Naive thymus-derived CD4-positive, alpha-beta T cell (primary cell): ENCODE measurements at regions not wholly inside any gene's neighbourhood (a gene's known extent, or its start where the extent isn't known, plus 50 kb on each side); places are given as distances from the start of the nearest gene placed in this dataset.
"Not testable (repeated sequence)": the region's sequence is repeated elsewhere in the genome, so short reads cannot be mapped to it uniquely, and the experiment has no call there.

Experiments used
- ATAC-seq: fragments of 150-1000 bp; cut with Tn5 transposase; 2 replicates; pipeline ENCODE4 v1.10.0; 2021; ENCODE audit warnings: mild to moderate bottlenecking, moderate library complexity
- CTCF ChIA-PET: fragments of 350-600 bp; sonication (Branson Sonifier 250); formaldehyde crosslinking; loops from one replicate; lab custom pipeline; 2021; ENCODE audit warnings: antibody characterized with exemption; lab: Charles Lee
- POLR2A ChIA-PET: fragments of 350-600 bp; sonication (Branson Sonifier 250); formaldehyde crosslinking; loops from one replicate; lab custom pipeline; 2021; ENCODE audit warnings: antibody characterized with exemption, inconsistent platforms; lab: Charles Lee
- DNase-seq, 9 donors: peaks; one replicate each; pipeline versions ENCODE4 v3.0.0 to v3.0.0-alpha.2; 2020 to 2022; ENCODE audit warnings: mixed read lengths in 1 of 9
- H3K27ac ChIP-seq: one replicate; pipeline ENCODE4 v1.7.0; 2013; ENCODE audit warnings: mild to moderate bottlenecking, low read depth, low read length, moderate library complexity
- H3K27me3 ChIP-seq, 2 donors: one replicate each; pipeline ENCODE4 v1.7.0; 2013; ENCODE audit warnings: low read length in 2 of 2, mild to moderate bottlenecking in 2 of 2, moderate library complexity in 2 of 2; ENCODE audit not compliant: control insufficient read depth in 2 of 2, insufficient read depth in 2 of 2
- H3K36me3 ChIP-seq, 3 experiments: 1 replicate in 2 of 3; 2 replicates in 1 of 3; pipeline ENCODE4 v1.7.0; 2013; ENCODE audit warnings: low read length in 3 of 3, mild to moderate bottlenecking in 3 of 3, moderate library complexity in 1 of 3; ENCODE audit not compliant: insufficient read depth in 3 of 3, control insufficient read depth in 2 of 3
- H3K4me1 ChIP-seq, 2 donors: one replicate each; pipeline ENCODE4 v1.7.0; 2013; ENCODE audit warnings: low read length in 2 of 2, mild to moderate bottlenecking in 2 of 2, moderate library complexity in 1 of 2; ENCODE audit not compliant: control insufficient read depth in 2 of 2, insufficient read depth in 2 of 2
- H3K4me3 ChIP-seq: 2 replicates; pipeline ENCODE4 v1.7.0; 2013; ENCODE audit warnings: mild to moderate bottlenecking, low read length
- H3K9me3 ChIP-seq, 3 experiments: 1 replicate in 2 of 3; 2 replicates in 1 of 3; pipeline ENCODE4 v1.7.0; 2013; ENCODE audit warnings: low read length in 3 of 3; ENCODE audit not compliant: control insufficient read depth in 2 of 3
- H3K27ac Mint-ChIP-seq, 9 donors: one replicate each; pipeline ENCODE4 v1.8.0; 2020 to 2022; ENCODE audit warnings: mixed read lengths in 9 of 9, mild to moderate bottlenecking in 8 of 9, moderate library complexity in 5 of 9, inconsistent platforms in 2 of 9
- H3K27me3 Mint-ChIP-seq, 5 donors: one replicate each; pipeline ENCODE4 v1.8.0; 2021 to 2022; ENCODE audit warnings: mixed read lengths in 5 of 5, mild to moderate bottlenecking in 1 of 5
- H3K36me3 Mint-ChIP-seq, 5 donors: one replicate each; pipeline ENCODE4 v1.8.0; 2020 to 2022; ENCODE audit warnings: mixed read lengths in 5 of 5, mild to moderate bottlenecking in 3 of 5, inconsistent platforms in 1 of 5
- H3K4me1 Mint-ChIP-seq, 7 donors: one replicate each; pipeline ENCODE4 v1.8.0; 2020 to 2022; ENCODE audit warnings: mixed read lengths in 7 of 7, mild to moderate bottlenecking in 3 of 7, inconsistent platforms in 1 of 7
- H3K4me3 Mint-ChIP-seq, 10 donors: one replicate each; pipeline ENCODE4 v1.8.0; 2020 to 2022; ENCODE audit warnings: mild to moderate bottlenecking in 10 of 10, mixed read lengths in 10 of 10, moderate library complexity in 6 of 10, inconsistent platforms in 2 of 10
- H3K9me3 Mint-ChIP-seq, 11 donors: one replicate each; pipeline ENCODE4 v1.8.0; 2020 to 2022; ENCODE audit warnings: mixed read lengths in 11 of 11, mild to moderate bottlenecking in 4 of 11, inconsistent platforms in 1 of 11, moderate library complexity in 1 of 11
- intact Hi-C, 2 donors: fragments of 100-400 bp; cut with micrococcal nuclease; formaldehyde crosslinking; loops; one replicate each; pipeline ENCODE4 v1.15.1; 2023

DNA sequence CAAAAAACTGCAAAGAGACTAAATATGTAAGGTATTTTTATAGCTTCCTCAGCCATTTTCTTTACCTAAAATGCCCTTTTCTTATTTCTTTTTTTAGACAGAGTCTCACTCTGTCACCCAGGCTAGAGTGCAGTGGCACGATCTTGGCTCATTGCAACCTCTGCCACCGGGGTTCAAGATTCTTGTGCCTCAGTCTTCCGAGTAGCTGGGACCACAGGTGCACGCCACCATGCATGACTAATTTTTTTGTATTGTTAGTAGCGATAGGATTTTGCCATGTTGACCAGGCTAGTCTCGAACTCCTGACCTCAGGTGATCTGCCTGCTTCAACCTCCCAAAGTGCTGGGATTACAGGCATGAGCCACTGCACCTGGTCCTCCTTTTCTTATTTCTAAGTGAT, 99.4 kb upstream of the CHD1 start:
- Mint-ChIP-seq H3K27ac (peak overlapping the region in 6 of 9 donors; percentile 7 to 89 (median 44)), H3K4me3 (peak overlapping the region in 9 of 10 donors; percentile 0 to 81 (median 33)), H3K4me1 (peaks cover 25 to 69% (median 59%) of the 10 kb centered on the region in 7 donors)
- H3K36me3 ChIP-seq, H3K36me3 Mint-ChIP-seq, H3K27ac ChIP-seq, H3K27me3 Mint-ChIP-seq, H3K27me3 ChIP-seq, H3K9me3 Mint-ChIP-seq, intact Hi-C loops, ATAC-seq, DNase-seq, H3K4me3 ChIP-seq, H3K9me3 ChIP-seq: not testable (repeated sequence)
- POLR2A ChIA-PET = interaction anchor here (1.3 to 5.2 kb wide), 4 partner anchors 9 to 100 kb away, joined by 4 to 56 read pairs (median 20); partner anchors contain the start of gene CHD1
- peaks cover 14 to 22% of the 10 kb centered on the region in 2 donors for H3K4me1 ChIP-seq
- CTCF ChIA-PET = interaction anchor here (0.6 to 1.3 kb wide), 2 partner anchors 9 to 115 kb away, joined by 3 read pairs; no protein-coding TSS in a partner anchor

DNA sequence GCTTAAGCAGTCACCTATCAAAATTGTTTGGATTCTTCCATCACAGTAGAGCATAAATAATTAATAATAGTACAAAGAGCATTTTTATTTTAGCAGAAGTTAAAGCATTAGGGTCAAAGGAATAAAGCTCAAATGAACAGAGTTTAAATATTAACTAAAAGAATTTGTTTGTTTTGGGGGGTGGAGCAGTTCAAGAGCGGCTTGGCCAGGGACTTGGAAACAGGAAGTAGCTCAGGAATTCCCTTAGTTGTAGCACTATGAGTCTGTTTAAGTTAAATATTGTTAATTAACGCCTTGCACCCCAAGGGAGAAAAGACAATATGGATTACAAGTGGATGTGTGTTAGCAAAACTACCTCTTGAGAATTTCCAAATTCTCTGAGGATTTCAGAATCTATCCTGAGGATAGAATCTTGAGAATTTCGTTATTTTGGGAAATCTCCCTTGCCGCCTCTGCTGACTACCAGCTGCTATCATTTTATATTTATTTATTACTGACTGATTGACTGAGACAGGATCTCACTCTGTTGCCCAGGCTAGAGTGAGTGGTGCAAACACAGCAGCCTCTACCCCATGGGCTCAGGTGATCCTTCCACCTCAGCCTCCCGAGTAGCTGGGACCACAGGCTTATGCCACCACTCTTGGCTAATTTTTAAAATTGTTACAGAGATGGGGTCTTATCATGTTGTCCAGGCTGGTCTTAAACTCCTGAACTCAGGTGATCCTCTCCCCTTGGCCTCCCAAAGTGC, 96.7 kb upstream of the CHD1 start:
- Mint-ChIP-seq H3K9me3 (no peaks in the 10 kb centered on the region), H3K27me3 (peaks cover 0 to 2% (median 0%) of the 10 kb centered on the region in 5 donors), H3K27ac (peak overlapping the region in 1 of 9 donors; percentile 83), H3K36me3 (no peaks in the 10 kb centered on the region), H3K4me1 (peaks cover 14 to 43% (median 36%) of the 10 kb centered on the region in 7 donors), H3K4me3 (no peak overlapping the region)
- DNase-seq = no peak
- Histone ChIP-seq H3K4me1 (peaks cover 5 to 11% of the 10 kb centered on the region in 2 donors), H3K27me3 (no peaks in the 10 kb centered on the region), H3K36me3 (no peaks in the 10 kb centered on the region), H3K27ac (no peak overlapping the region), H3K4me3 (no peak overlapping the region), H3K9me3 (no peaks in the 10 kb centered on the region)
- no peak for ATAC-seq
- ChIA-PET POLR2A (interaction anchor here (1.5 to 5.2 kb wide), 3 partner anchors 13 to 97 kb away, joined by 3 to 56 read pairs (median 36); partner anchors contain the start of gene CHD1), CTCF (interaction anchor here (1.0 to 1.1 kb wide), 2 partner anchors 13 to 37 kb away, joined by 3 to 4 read pairs; no protein-coding TSS in a partner anchor)
- intact Hi-C loops = no loop called here

DNA sequence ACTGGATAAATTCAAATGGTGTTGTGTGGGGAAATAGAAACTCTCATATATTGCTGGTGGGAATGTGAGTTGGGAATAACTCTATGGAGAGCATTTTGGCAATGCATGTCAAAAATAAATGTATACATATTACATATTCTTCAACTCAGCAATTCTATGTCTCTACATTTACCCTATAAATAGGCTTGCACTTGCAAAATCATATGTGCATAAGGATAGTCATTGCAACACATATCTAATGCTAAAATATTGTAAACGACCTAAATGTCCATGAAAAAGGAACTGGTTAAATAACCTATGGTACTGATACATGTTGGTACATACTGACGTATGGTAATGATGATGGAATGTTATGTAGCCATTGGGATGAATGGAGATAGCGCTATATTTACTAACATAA, 94.5 kb upstream of the CHD1 start:
- H3K27ac ChIP-seq = no peak overlapping the region

DNA sequence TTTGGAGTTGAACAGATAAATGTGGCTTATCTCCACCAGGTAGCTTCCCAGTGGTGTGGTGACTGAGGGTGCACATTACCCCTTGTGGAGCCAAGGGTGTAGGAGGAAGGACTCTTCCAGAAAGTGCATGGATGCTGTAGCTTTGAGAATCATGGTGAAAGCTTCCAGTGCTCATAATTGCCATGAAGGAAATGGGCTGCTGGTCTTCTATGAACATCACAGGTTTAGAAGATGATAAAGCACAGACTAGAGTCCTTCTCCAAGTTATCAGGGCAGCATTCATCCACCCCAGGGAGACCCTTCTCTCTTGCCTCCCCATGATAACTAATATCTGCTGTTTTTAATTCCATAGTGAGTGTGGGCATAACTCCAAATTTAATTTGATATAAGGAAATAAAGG, 93.4 kb upstream of the CHD1 start:
- no peak overlapping the region for H3K4me3 Mint-ChIP-seq
- no peaks in the 10 kb centered on the region for H3K9me3 Mint-ChIP-seq
- CTCF ChIA-PET = no interaction called here
- Histone ChIP-seq H3K9me3 (no peaks in the 10 kb centered on the region), H3K36me3 (no peaks in the 10 kb centered on the region), H3K27ac (no peak overlapping the region), H3K4me1 (peaks cover 0 to 6% of the 10 kb centered on the region in 2 donors), H3K4me3 (no peak overlapping the region), H3K27me3 (no peaks in the 10 kb centered on the region)
- intact Hi-C loops = no loop called here
- H3K4me1 Mint-ChIP-seq = peaks cover 1 to 18% (median 14%) of the 10 kb centered on the region in 7 donors
- POLR2A ChIA-PET = no interaction called here
- H3K27me3 Mint-ChIP-seq = peaks cover 0 to 2% (median 0%) of the 10 kb centered on the region in 5 donors
- no peak for DNase-seq
- no peak overlapping the region for H3K27ac Mint-ChIP-seq
- no peak for ATAC-seq
- no peaks in the 10 kb centered on the region for H3K36me3 Mint-ChIP-seq

More for the DNA sequence above, 94.5 kb upstream of the CHD1 start:
- Mint-ChIP-seq H3K9me3 (no peaks in the 10 kb centered on the region), H3K27ac (no peak overlapping the region), H3K4me1 (peaks cover 10 to 29% (median 24%) of the 10 kb centered on the region in 7 donors), H3K4me3 (no peak overlapping the region), H3K27me3 (peaks cover 0 to 2% (median 0%) of the 10 kb centered on the region in 5 donors), H3K36me3 (no peaks in the 10 kb centered on the region)
- ATAC-seq (no peak), DNase-seq (no peak)
- Histone ChIP-seq H3K36me3 (no peaks in the 10 kb centered on the region), H3K4me3 (no peak overlapping the region), H3K9me3 (no peaks in the 10 kb centered on the region), H3K4me1 (peaks cover 5 to 11% of the 10 kb centered on the region in 2 donors), H3K27me3 (no peaks in the 10 kb centered on the region)
- POLR2A ChIA-PET = interaction anchor here (0.7 kb wide), 1 partner anchor 94 kb away, joined by 3 read pairs; no protein-coding TSS in a partner anchor
- intact Hi-C loops = no loop called here
- CTCF ChIA-PET = no interaction called here

DNA sequence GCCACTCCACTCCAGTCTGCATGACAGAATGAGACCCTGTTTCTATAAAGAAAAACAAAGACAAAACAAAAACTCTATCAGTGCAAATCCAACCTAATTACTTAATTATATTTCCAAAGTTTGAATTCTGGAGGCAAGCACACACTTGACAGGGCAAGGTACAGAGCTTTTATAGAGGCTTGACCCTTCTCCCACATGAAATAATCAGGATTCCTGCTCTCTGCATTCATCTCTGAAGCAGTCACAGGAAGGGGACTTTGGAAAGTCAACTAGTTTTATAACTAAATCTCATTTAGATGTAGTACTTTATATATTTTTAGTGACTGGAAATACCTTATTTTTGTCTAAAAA, 91.9 kb upstream of the CHD1 start:
- H3K4me3 ChIP-seq = no peak overlapping the region
- ChIA-PET CTCF (no interaction called here), POLR2A (interaction anchor here (0.7 kb wide), 1 partner anchor 12 kb away, joined by 4 read pairs; no protein-coding TSS in a partner anchor)
- peaks cover 0 to 2% (median 0%) of the 10 kb centered on the region in 5 donors for H3K27me3 Mint-ChIP-seq
- H3K27me3 ChIP-seq = no peaks in the 10 kb centered on the region
- no peak for DNase-seq
- no peaks in the 10 kb centered on the region for H3K9me3 Mint-ChIP-seq
- ATAC-seq = no peak
- H3K27ac Mint-ChIP-seq = no peak overlapping the region
- no peak overlapping the region for H3K27ac ChIP-seq
- peaks cover 0 to 7% (median 4%) of the 10 kb centered on the region in 7 donors for H3K4me1 Mint-ChIP-seq
- no peaks in the 10 kb centered on the region for H3K36me3 Mint-ChIP-seq
- no peaks in the 10 kb centered on the region for H3K36me3 ChIP-seq
- no peaks in the 10 kb centered on the region for H3K9me3 ChIP-seq
- no peak overlapping the region for H3K4me3 Mint-ChIP-seq
- intact Hi-C loops = no loop called here
- no peaks in the 10 kb centered on the region for H3K4me1 ChIP-seq

DNA sequence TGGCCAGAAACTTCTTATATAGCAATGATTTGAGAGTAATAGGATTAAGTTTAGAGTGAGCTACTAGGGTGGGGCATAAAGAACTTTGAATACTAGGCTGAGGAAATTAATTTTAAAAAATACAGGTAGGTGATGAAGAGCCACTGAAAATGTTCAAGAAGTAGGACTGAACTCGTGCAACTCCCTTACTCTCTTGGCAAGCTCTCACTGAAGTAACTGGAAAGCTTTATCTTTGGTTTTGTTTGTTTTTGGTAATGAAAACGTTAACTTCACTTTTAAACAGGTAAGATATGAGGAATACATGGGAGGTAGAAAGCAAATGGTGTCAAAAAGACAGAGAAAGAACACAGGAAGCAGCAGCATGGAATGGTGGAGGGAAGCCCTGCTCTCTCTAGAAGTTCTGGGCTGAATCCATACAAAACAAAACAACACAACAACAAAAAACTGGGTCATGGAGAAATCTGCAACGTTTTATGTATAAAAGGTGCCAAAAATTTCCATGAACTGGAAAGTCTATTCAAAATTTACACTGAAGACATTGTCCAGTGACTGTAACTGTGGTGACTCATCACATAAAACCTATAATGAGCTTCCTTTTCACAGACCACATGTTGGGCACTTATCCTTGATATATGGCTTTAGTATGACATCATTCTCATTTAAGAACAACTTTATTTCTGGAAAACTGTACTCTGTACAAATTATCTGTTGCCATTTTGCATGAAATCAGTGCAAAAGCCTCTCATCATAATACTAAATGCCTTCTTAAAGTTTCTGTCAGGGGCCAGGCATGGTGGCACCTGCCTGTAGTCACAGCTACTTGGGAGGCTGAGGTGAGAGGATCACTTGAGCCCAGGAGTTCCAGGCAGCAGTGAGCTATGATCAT, 91.2 kb upstream of the CHD1 start:
- ATAC-seq = no peak
- H3K4me1 Mint-ChIP-seq = peaks cover 0 to 6% (median under 1%) of the 10 kb centered on the region in 7 donors
- Histone ChIP-seq H3K4me1 (no peaks in the 10 kb centered on the region), H3K9me3 (no peaks in the 10 kb centered on the region), H3K36me3 (no peaks in the 10 kb centered on the region), H3K27ac (no peak overlapping the region), H3K4me3 (no peak overlapping the region), H3K27me3 (no peaks in the 10 kb centered on the region)
- H3K27me3 Mint-ChIP-seq = peaks cover 0 to 2% (median 0%) of the 10 kb centered on the region in 5 donors
- CTCF ChIA-PET = no interaction called here
- no peak overlapping the region for H3K4me3 Mint-ChIP-seq
- intact Hi-C loops = no loop called here
- DNase-seq = no peak
- H3K27ac Mint-ChIP-seq = no peak overlapping the region
- H3K9me3 Mint-ChIP-seq = no peaks in the 10 kb centered on the region
- no peaks in the 10 kb centered on the region for H3K36me3 Mint-ChIP-seq
- POLR2A ChIA-PET = interaction anchor here (0.7 kb wide), 1 partner anchor 12 kb away, joined by 4 read pairs; no protein-coding TSS in a partner anchor
